Colonic mucosa (tissue), 4 donors: ENCODE measurements at regions not wholly inside any gene's neighbourhood (a gene's known extent, or its start where the extent isn't known, plus 50 kb on each side); places are given as distances from the start of the nearest gene placed in this dataset.

Experiments used
- DNase-seq: peaks from one replicate; pipeline ENCODE4 v3.0.0-alpha.2; 2020
- H3K27ac ChIP-seq: fragments of 200-600 bp; one replicate; pipeline ENCODE4 v1.8.0; 2021
- H3K27me3 ChIP-seq: fragments of 200-600 bp; one replicate; pipeline ENCODE4 v1.8.0; 2021
- H3K36me3 ChIP-seq: fragments of 200-600 bp; one replicate; pipeline ENCODE4 v1.8.0; 2021
- H3K4me1 ChIP-seq: fragments of 200-600 bp; one replicate; pipeline ENCODE4 v1.8.0; 2021; ENCODE audit warnings: mild to moderate bottlenecking
- H3K4me3 ChIP-seq: fragments of 200-600 bp; one replicate; pipeline ENCODE4 v1.8.0; 2021
- H3K9ac ChIP-seq, 2 donors: one replicate each; pipeline ENCODE4 v1.7.0; 2013; ENCODE audit warnings: control low read depth in 2 of 2, low read depth in 2 of 2, low read length in 2 of 2
- H3K9me3 ChIP-seq: fragments of 200-600 bp; one replicate; pipeline ENCODE4 v1.8.0; 2021
- CTCF ChIP-seq: fragments of 200-600 bp; IDR thresholded peaks from one replicate; pipeline ENCODE4 v1.8.0; 2022; ENCODE audit warnings: antibody characterized with exemption, mild to moderate bottlenecking
- intact Hi-C: fragments of 100-400 bp; cut with DNase I; formaldehyde crosslinking; loops from one replicate; pipeline ENCODE4 v1.14.1; 2022
- donor health status: healthy.
- donor health status: DM: no; HTN: no; CAD: no.
- donor health status: DM: no; HTN: no; CAD: no.

DNA sequence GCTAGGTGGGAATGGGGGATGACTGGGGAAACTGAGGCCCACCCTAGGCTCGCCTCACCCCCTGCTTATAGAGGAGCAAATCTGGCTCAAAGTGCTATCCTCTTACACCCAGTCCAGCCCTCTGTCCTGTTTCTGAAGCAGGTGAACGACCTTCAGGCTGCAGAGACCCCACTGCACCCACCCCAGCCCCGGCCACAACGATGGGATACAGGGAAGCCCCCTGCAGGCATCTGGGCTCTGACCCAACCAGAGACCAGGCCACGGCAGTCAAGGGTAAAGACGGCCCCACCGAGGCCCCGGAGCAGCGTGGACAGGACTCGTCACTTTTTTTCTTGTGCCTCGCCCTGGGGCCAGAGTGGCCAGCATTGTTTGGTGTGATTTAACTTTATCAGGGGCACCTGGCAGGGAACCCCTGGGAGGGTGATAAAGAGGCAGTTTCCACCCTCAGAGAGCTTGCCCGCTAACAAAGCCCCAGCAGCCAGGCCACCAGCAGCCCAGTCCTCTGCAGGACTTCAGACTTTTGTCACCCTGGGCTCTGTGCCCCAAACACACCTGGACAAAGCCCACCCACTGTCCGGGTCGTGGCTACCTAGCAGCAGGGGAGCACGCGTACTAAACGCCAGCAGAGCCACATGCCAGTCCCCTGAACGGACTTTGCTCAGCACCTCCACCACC, 612.6 kb downstream of the TBC1D22A start:
- Histone ChIP-seq H3K27ac (no peak overlapping the region), H3K36me3 (no peaks in the 10 kb centered on the region), H3K4me3 (no peak overlapping the region), H3K9ac (no peak overlapping the region), H3K27me3 (no peaks in the 10 kb centered on the region), H3K4me1 (no peaks in the 10 kb centered on the region), H3K9me3 (no peaks in the 10 kb centered on the region)
- no peak for DNase-seq
- intact Hi-C loops = no loop called here
- TF ChIP-seq CTCF = no peak

DNA sequence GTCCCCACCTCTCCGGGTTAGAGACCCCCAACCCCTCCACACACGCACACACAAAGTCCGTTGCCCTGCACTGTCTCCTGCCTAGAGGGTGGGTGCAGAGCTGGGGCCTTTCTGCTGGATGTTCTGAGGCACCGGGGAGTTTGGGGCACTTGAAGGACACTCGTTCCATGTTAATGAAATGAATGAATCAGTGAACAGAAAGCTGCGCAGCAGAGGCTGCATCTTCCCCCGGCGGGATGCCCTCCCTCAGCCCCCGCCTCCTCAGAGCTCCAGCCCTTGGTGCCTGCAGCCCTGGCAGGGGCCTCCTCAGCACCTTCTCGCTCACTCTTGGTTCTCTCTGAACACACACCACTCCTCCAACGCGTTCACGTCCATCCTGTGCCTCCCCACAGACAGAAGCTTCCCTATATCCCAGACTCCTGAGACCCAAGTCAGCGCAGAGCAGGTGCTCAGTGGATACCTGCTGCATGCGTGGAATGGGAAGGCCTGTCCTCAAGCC, 611.9 kb downstream of the TBC1D22A start:
- no peaks in the 10 kb centered on the region for H3K27me3 ChIP-seq
- H3K4me1 ChIP-seq = no peaks in the 10 kb centered on the region
- no peak for DNase-seq
- H3K9ac ChIP-seq = no peak overlapping the region
- TF ChIP-seq CTCF = no peak
- no peaks in the 10 kb centered on the region for H3K36me3 ChIP-seq
- H3K27ac ChIP-seq = no peak overlapping the region
- H3K9me3 ChIP-seq = no peaks in the 10 kb centered on the region
- H3K4me3 ChIP-seq = no peak overlapping the region
- intact Hi-C loops = no loop called here

- DNase-seq = no peak
- TF ChIP-seq CTCF = no peak
- no peaks in the 10 kb centered on the region for H3K36me3 ChIP-seq
- no peak overlapping the region for H3K4me3 ChIP-seq
- H3K9ac ChIP-seq = no peak overlapping the region
- no peaks in the 10 kb centered on the region for H3K4me1 ChIP-seq
- no peak overlapping the region for H3K27ac ChIP-seq
- no peaks in the 10 kb centered on the region for H3K27me3 ChIP-seq
- intact Hi-C loops = no loop called here
- H3K9me3 ChIP-seq = no peaks in the 10 kb centered on the region
These were observed 611.3 kb downstream of the TBC1D22A start for GRCh38 chr22:47373648-47374272.

DNA sequence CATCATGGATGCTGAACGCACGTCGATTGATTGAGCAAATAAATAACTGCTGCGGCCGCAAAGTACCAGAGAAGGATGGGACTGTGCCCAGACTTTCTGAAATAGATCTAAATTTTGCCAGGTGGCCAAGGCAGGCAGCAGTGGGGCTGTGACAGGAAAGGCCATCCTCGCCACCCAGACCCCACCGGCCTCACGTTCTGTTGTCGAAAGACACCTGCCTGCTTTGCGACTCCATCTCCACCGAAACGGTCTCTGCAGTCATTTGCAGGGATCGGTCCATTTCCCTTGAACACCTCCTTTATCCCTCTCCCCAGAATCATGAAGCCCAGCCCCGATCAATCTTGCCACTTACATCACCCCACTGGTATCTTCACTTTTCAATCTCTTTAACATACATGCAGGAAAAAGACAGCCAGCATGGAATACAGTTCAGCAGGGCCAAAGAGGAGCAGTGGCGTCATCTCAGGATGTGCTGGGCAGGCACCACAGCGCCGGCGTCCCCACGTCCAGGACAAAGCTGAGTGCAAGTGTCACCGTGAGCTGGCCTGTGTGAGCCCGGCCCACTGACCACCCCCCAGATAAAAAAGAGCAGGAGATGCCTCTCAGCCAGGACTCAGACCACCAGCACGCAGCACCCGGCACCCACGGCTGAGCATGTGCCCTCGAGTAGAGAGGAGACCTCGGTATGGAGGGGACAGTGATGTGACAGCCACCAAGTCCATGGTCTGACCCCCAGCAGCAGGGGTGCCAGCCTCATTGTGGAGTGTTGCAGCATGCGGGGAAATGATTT, 610.3 kb downstream of the TBC1D22A start:
- TF ChIP-seq CTCF = no peak
- H3K9ac ChIP-seq = no peak overlapping the region
- intact Hi-C loops = no loop called here
- H3K27ac ChIP-seq = no peak overlapping the region
- H3K27me3 ChIP-seq = no peaks in the 10 kb centered on the region
- DNase-seq = no peak
- H3K36me3 ChIP-seq = no peaks in the 10 kb centered on the region
- H3K9me3 ChIP-seq = no peaks in the 10 kb centered on the region
- no peak overlapping the region for H3K4me3 ChIP-seq
- no peaks in the 10 kb centered on the region for H3K4me1 ChIP-seq

DNA sequence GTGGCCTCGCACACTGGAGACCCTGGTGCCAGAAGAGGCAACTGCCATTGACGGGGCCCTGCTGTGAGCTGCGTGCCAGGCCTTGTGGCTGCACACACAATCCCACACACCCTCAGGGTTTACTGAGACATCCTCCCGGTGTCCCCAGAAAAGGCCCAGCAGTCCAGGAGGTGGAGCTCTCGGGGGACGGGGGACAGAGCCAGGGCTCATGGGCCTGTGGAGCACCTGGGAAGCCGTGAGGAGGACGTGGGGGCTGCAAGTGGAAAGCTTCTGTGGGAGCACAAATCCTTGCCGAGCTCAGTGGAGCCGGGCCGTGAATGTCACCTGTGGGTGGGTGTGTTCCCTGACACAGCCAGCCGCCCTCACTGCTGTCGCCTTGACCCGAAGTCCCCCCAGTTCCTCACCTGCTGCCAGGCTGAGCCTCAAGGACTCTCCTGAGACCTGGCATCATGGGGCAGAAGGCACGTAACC, 609.7 kb downstream of the TBC1D22A start:
- intact Hi-C loops = no loop called here
- Histone ChIP-seq H3K9me3 (no peaks in the 10 kb centered on the region), H3K27me3 (no peaks in the 10 kb centered on the region), H3K36me3 (no peaks in the 10 kb centered on the region), H3K9ac (no peak overlapping the region), H3K4me3 (no peak overlapping the region), H3K27ac (no peak overlapping the region), H3K4me1 (no peaks in the 10 kb centered on the region)
- no peak for TF ChIP-seq CTCF
- DNase-seq = no peak
